CMK (cell line): ENCODE measurements at regions not wholly inside any gene's neighbourhood (a gene's known extent, or its start where the extent isn't known, plus 50 kb on each side); places are given as distances from the start of the nearest gene placed in this dataset.

Experiments used
- DNase-seq: peaks from one replicate; pipeline ENCODE4 v3.0.0-alpha.2; 2010; ENCODE audit warnings: low read depth

GRCh38 chr4:14177987-14178386, 550.5 kb upstream of the BOD1L1 start:
- no peak for DNase-seq

GRCh38 chr4:14178421-14178820, 550.9 kb upstream of the BOD1L1 start:
- DNase-seq: peak; percentile 4

- DNase-seq: no peak
Measured at GRCh38 chr4:14180166-14180565, 552.6 kb upstream of the BOD1L1 start.

- no peak for DNase-seq
Measured at GRCh38 chr4:14180983-14181601, 553.6 kb upstream of the BOD1L1 start.

GRCh38 chr4:14182148-14182547, 554.6 kb upstream of the BOD1L1 start:
- DNase-seq: no peak

GRCh38 chr4:14184265-14184664, 556.7 kb upstream of the BOD1L1 start:
- DNase-seq: peak; percentile 5

GRCh38 chr4:14184767-14185166, 557.2 kb upstream of the BOD1L1 start:
- no peak for DNase-seq

GRCh38 chr4:14188214-14188613, 560.7 kb upstream of the BOD1L1 start:
- DNase-seq: no peak

- no peak for DNase-seq
Measured at GRCh38 chr4:14193601-14194000, 566.1 kb upstream of the BOD1L1 start.

- no peak for DNase-seq
Measured at GRCh38 chr4:14196131-14196530, 568.6 kb upstream of the BOD1L1 start.

- DNase-seq: no peak
Measured at GRCh38 chr4:14215116-14215770, 587.7 kb upstream of the BOD1L1 start.

- DNase-seq: no peak
Measured at GRCh38 chr4:14217401-14217800, 589.9 kb upstream of the BOD1L1 start.

- DNase-seq: no peak
Measured at GRCh38 chr4:14218641-14219040, 591.1 kb upstream of the BOD1L1 start.

- no peak for DNase-seq
Measured at GRCh38 chr4:14221176-14221575, 593.7 kb upstream of the BOD1L1 start.

- DNase-seq: no peak
Measured at GRCh38 chr4:14222377-14223029, 595.0 kb upstream of the BOD1L1 start.

- no peak for DNase-seq
Measured at GRCh38 chr4:14223461-14223860, 595.9 kb upstream of the BOD1L1 start.

GRCh38 chr4:14225688-14226207, 598.2 kb upstream of the BOD1L1 start:
- no peak for DNase-seq

GRCh38 chr4:14233126-14233525, 605.6 kb upstream of the BOD1L1 start:
- DNase-seq: no peak

GRCh38 chr4:14234307-14234706, 606.8 kb upstream of the BOD1L1 start:
- DNase-seq: no peak

- DNase-seq: no peak
Measured at GRCh38 chr4:14236359-14236758, 608.8 kb upstream of the BOD1L1 start.

- no peak for DNase-seq
Measured at GRCh38 chr4:14237911-14238310, 610.4 kb upstream of the BOD1L1 start.

GRCh38 chr4:14241574-14241973, 614.0 kb upstream of the BOD1L1 start:
- no peak for DNase-seq

- DNase-seq: no peak
Measured at GRCh38 chr4:14247767-14248166, 620.2 kb upstream of the BOD1L1 start.
